PC-9 (cell line): ENCODE measurements at regions not wholly inside any gene's neighbourhood (a gene's known extent, or its start where the extent isn't known, plus 50 kb on each side); places are given as distances from the start of the nearest gene placed in this dataset.

Source experiments
- CTCF ChIP-seq: fragments of 200-600 bp; sonication (generic); conservative IDR thresholded peaks from 2 replicates; pipeline ENCODE4 v1.6.1; 2017; ENCODE audit warnings: mixed run types, antibody characterized with exemption, mild to moderate bottlenecking, moderate library complexity
- EZH2 ChIP-seq: fragments of 200-600 bp; sonication (generic); IDR thresholded peaks from 2 replicates; pipeline ENCODE4 v1.8.0; 2017; ENCODE audit warnings: antibody characterized with exemption, low read depth

DNA sequence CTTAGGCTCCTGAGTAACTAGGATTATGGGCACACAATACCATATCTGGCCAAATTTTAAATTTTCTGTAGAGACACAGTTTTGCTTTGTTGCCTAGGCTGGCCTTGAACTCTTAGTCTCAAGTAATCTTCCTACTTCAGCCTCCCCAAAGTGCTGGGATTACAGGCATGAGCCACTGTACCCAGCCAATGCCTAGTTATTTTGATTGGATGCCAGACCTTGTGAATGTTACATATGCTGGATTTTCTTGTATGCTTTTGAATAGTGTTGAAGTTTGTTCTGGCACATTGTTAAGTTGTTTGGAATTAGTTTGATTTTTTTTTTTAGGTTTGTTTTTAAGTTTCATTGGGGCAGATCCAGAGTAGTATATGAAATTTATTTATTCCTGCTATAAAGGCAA is 110.7 kb upstream of the ANO5 start:
- no peak for TF ChIP-seq EZH2
- no peak for TF ChIP-seq CTCF
